ENCODE measurements at regions not wholly inside any gene's neighbourhood (a gene's known extent, or its start where the extent isn't known, plus 50 kb on each side); places are given as distances from the start of the nearest gene placed in this dataset.

- POLR2A ChIA-PET = no interaction called here
- no peak for DNase-seq
- Histone ChIP-seq H3K9me3 (no peaks in the 10 kb centered on the region), H3K4me1 (peaks cover 10% of the 10 kb centered on the region; the same call in 1 of the 2 replicates), H3K4me3 (ENCODE audit: low read depth, low read length) (no peak overlapping the region), H3K27me3 (replicated peaks; ENCODE audit: control insufficient read depth, insufficient read depth, low read length) (no peaks in the 10 kb centered on the region), H3K36me3 (ENCODE audit: control insufficient read depth, insufficient read depth, low read length) (no peaks in the 10 kb centered on the region)
- no peak overlapping the region for H3K27ac Mint-ChIP-seq (ENCODE audit: unreplicated experiment)
- H3K4me1 Mint-ChIP-seq (ENCODE audit: low read depth, unreplicated experiment) = peaks cover 7% of the 10 kb centered on the region
- H3K36me3 Mint-ChIP-seq (ENCODE audit: insufficient read depth, unreplicated experiment) = no peaks in the 10 kb centered on the region
- TF ChIP-seq, protein P1, sequence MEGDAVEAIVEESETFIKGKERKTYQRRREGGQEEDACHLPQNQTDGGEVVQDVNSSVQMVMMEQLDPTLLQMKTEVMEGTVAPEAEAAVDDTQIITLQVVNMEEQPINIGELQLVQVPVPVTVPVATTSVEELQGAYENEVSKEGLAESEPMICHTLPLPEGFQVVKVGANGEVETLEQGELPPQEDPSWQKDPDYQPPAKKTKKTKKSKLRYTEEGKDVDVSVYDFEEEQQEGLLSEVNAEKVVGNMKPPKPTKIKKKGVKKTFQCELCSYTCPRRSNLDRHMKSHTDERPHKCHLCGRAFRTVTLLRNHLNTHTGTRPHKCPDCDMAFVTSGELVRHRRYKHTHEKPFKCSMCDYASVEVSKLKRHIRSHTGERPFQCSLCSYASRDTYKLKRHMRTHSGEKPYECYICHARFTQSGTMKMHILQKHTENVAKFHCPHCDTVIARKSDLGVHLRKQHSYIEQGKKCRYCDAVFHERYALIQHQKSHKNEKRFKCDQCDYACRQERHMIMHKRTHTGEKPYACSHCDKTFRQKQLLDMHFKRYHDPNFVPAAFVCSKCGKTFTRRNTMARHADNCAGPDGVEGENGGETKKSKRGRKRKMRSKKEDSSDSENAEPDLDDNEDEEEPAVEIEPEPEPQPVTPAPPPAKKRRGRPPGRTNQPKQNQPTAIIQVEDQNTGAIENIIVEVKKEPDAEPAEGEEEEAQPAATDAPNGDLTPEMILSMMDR (IDR thresholded peaks at IDR 0.05; ENCODE audit: insufficient read depth in 1 of 2, low read depth in 1 of 2, low read length in 1 of 2, severe bottlenecking in 1 of 2, unreplicated experiment in 1 of 2) = no peak
- no TSS peak for BruUV-seq (replicated peaks)
- intact Hi-C loops (cut with micrococcal nuclease; ENCODE audit: unreplicated experiment) = no loop called here
- no peak overlapping the region for H3K4me3 Mint-ChIP-seq (ENCODE audit: unreplicated experiment)
- no peaks in the 10 kb centered on the region for H3K9me3 Mint-ChIP-seq (ENCODE audit: unreplicated experiment)
- CTCF ChIA-PET = no interaction called here
- H3K27me3 Mint-ChIP-seq (ENCODE audit: insufficient read depth, unreplicated experiment) = no peaks in the 10 kb centered on the region
These were observed 120.4 kb upstream of the NEDD4L start for GRCh38 chr18:57923611-57924010.

GRCh38 chr18:57922885-57923284 is 119.8 kb upstream of the ATP8B1 start:
- TF ChIP-seq, protein P1 (IDR thresholded peaks at IDR 0.05; ENCODE audit: insufficient read depth in 1 of 2, low read depth in 1 of 2, low read length in 1 of 2, severe bottlenecking in 1 of 2, unreplicated experiment in 1 of 2) = no peak
- Mint-ChIP-seq H3K4me3 (ENCODE audit: unreplicated experiment) (no peak overlapping the region), H3K9me3 (ENCODE audit: unreplicated experiment) (no peaks in the 10 kb centered on the region), H3K36me3 (ENCODE audit: insufficient read depth, unreplicated experiment) (no peaks in the 10 kb centered on the region), H3K27ac (ENCODE audit: unreplicated experiment) (no peak overlapping the region), H3K27me3 (ENCODE audit: insufficient read depth, unreplicated experiment) (no peaks in the 10 kb centered on the region), H3K4me1 (ENCODE audit: low read depth, unreplicated experiment) (peaks cover 7% of the 10 kb centered on the region)
- no TSS peak for BruUV-seq (replicated peaks)
- H3K9me3 ChIP-seq = no peaks in the 10 kb centered on the region
- no peaks in the 10 kb centered on the region for H3K27me3 ChIP-seq (replicated peaks; ENCODE audit: control insufficient read depth, insufficient read depth, low read length)
- ChIA-PET CTCF (no interaction called here), POLR2A (no interaction called here)
- H3K36me3 ChIP-seq (ENCODE audit: control insufficient read depth, insufficient read depth, low read length) = no peaks in the 10 kb centered on the region
- intact Hi-C loops (cut with micrococcal nuclease; ENCODE audit: unreplicated experiment) = no loop called here
- no peak for DNase-seq
- H3K4me1 ChIP-seq = peaks cover 10% of the 10 kb centered on the region; the same call in 1 of the 2 replicates
- H3K4me3 ChIP-seq (ENCODE audit: low read depth, low read length) = no peak overlapping the region

DNA sequence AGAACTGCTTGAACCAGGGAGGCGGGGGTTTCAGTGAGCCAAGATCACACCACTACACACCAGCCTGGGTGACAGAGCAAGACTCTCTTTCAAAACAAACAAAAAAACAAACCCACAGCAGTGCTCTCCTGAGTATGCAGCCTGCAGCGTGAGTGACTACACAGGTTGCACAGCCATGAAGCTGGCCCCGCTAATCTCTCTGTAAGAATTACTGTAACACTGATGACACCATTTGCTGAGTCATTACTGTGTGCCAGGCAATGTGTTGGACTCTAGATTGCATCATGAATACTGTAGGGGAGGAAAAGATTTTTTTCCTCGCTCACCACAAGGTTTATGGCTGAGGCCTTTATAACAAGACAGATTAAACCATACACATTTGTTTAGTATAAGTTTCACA is 118.6 kb upstream of the ATP8B1 start:
- Mint-ChIP-seq H3K27me3 (ENCODE audit: insufficient read depth, unreplicated experiment) (no peaks in the 10 kb centered on the region), H3K36me3 (ENCODE audit: insufficient read depth, unreplicated experiment) (no peaks in the 10 kb centered on the region), H3K27ac (ENCODE audit: unreplicated experiment) (no peak overlapping the region), H3K4me1 (ENCODE audit: low read depth, unreplicated experiment) (peaks cover 7% of the 10 kb centered on the region), H3K9me3 (ENCODE audit: unreplicated experiment) (no peaks in the 10 kb centered on the region), H3K4me3 (ENCODE audit: unreplicated experiment) (no peak overlapping the region)
- no TSS peak for BruUV-seq (replicated peaks)
- ChIA-PET POLR2A (no interaction called here), CTCF (no interaction called here)
- Histone ChIP-seq H3K4me1 (peaks cover 10% of the 10 kb centered on the region; the same call in 1 of the 2 replicates), H3K9me3 (no peaks in the 10 kb centered on the region), H3K27me3 (replicated peaks; ENCODE audit: control insufficient read depth, insufficient read depth, low read length) (no peaks in the 10 kb centered on the region), H3K4me3 (ENCODE audit: low read depth, low read length) (no peak overlapping the region), H3K36me3 (ENCODE audit: control insufficient read depth, insufficient read depth, low read length) (no peaks in the 10 kb centered on the region)
- DNase-seq = no peak
- TF ChIP-seq, protein P1 (IDR thresholded peaks at IDR 0.05; ENCODE audit: insufficient read depth in 1 of 2, low read depth in 1 of 2, low read length in 1 of 2, severe bottlenecking in 1 of 2, unreplicated experiment in 1 of 2) = no peak
- intact Hi-C loops (cut with micrococcal nuclease; ENCODE audit: unreplicated experiment) = no loop called here
